ENCODE measurements at regions not wholly inside any gene's neighbourhood (a gene's known extent, or its start where the extent isn't known, plus 50 kb on each side); places are given as distances from the start of the nearest gene placed in this dataset.

DNA sequence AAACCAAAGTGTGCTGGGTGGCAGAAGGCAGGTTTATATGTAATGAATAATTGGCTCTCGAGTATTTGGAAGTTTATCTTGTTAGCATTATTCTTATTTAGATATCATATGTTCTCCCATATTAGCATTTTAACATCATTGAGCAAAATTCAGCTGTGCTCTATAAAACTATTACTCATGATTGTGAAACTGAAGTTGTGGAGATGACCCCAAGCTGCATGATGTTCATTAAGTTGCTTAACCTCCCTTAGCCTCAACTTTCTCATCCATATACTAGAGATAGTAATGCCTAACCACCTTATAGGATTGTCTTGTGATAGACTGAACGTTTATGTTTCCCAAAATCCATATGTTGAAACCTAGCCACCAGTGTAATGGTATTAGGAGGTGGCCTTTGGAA, 346.3 kb downstream of the SATB2 start:
- TF ChIP-seq POLR2A (IDR thresholded peaks at IDR 0.05; ENCODE audit: low read depth, low read length) (no peak), POLR2AphosphoS5 (IDR thresholded peaks at IDR 0.05; ENCODE audit: low read depth, low read length) (no peak), TAF1 (IDR thresholded peaks at IDR 0.05; ENCODE audit: low read depth, low read length) (no peak), SPI1 (IDR thresholded peaks at IDR 0.05; ENCODE audit: low read depth, low read length) (no peak)

All from GM12891 (cell line).